Mesendoderm (in vitro differentiated cells): ENCODE measurements at regions not wholly inside any gene's neighbourhood (a gene's known extent, or its start where the extent isn't known, plus 50 kb on each side); places are given as distances from the start of the nearest gene placed in this dataset.

Source experiments
- DNase-seq: peaks from one replicate; pipeline ENCODE4 v3.0.0; 2013
- H2AK5ac ChIP-seq: 2 replicates; pipeline ENCODE4 v1.6.1; 2013; ENCODE audit warnings: low read length, inconsistent platforms
- H2BK120ac ChIP-seq: 2 replicates; pipeline ENCODE4 v1.6.1; 2013; ENCODE audit warnings: low read depth, mild to moderate bottlenecking, low read length, moderate library complexity, mixed read lengths
- H2BK15ac ChIP-seq: replicated peaks from 2 replicates; pipeline ENCODE4 v1.6.1; 2013; ENCODE audit warnings: low read depth, mild to moderate bottlenecking, moderate library complexity
- H2BK5ac ChIP-seq: 2 replicates; pipeline ENCODE4 v1.6.1; 2013; ENCODE audit warnings: low read length, inconsistent platforms
- H3K18ac ChIP-seq: 2 replicates; pipeline ENCODE4 v1.6.1; 2013; ENCODE audit warnings: mild to moderate bottlenecking, low read length, mixed read lengths
- H3K23ac ChIP-seq: one replicate; pipeline ENCODE4 v1.6.1; 2013; ENCODE audit warnings: low read length
- H3K27ac ChIP-seq: 2 replicates; pipeline ENCODE4 v1.5.1; 2013; ENCODE audit warnings: low read depth, mild to moderate bottlenecking, inconsistent platforms, low read length, moderate library complexity
- H3K27me3 ChIP-seq: 2 replicates; pipeline ENCODE4 v1.6.1; 2013; ENCODE audit warnings: low read length, control low read depth, mild to moderate bottlenecking, inconsistent platforms; ENCODE audit not compliant: insufficient read depth, poor library complexity
- H3K36me3 ChIP-seq: 2 replicates; pipeline ENCODE4 v1.6.1; 2013; ENCODE audit warnings: low read length, inconsistent platforms; ENCODE audit not compliant: control insufficient read depth, insufficient read depth
- H3K4ac ChIP-seq: one replicate; pipeline ENCODE4 v1.6.1; 2013; ENCODE audit warnings: low read depth, mild to moderate bottlenecking, low read length, moderate library complexity
- H3K4me1 ChIP-seq: 2 replicates; pipeline ENCODE4 v1.6.1; 2013; ENCODE audit warnings: low read depth, low read length, inconsistent platforms; ENCODE audit not compliant: control insufficient read depth
- H3K4me2 ChIP-seq: 2 replicates; pipeline ENCODE4 v1.6.1; 2013; ENCODE audit warnings: low read length
- H3K4me3 ChIP-seq: 2 replicates; pipeline ENCODE4 v1.5.1; 2013; ENCODE audit warnings: mild to moderate bottlenecking, low read length
- H3K56ac ChIP-seq: one replicate; pipeline ENCODE4 v1.6.1; 2013; ENCODE audit warnings: low read length
- H3K79me1 ChIP-seq: 2 replicates; pipeline ENCODE4 v1.6.1; 2013; ENCODE audit warnings: low read length, inconsistent platforms
- H3K79me2 ChIP-seq: 2 replicates; pipeline ENCODE4 v1.6.1; 2013; ENCODE audit warnings: mild to moderate bottlenecking, low read length; ENCODE audit not compliant: control insufficient read depth, insufficient read depth
- H3K9ac ChIP-seq: 2 replicates; pipeline ENCODE4 v1.6.1; 2013; ENCODE audit warnings: low read length, inconsistent platforms
- H4K5ac ChIP-seq: one replicate; pipeline ENCODE4 v1.6.1; 2013; ENCODE audit warnings: low read length
- H4K8ac ChIP-seq: one replicate; pipeline ENCODE4 v1.6.1; 2013; ENCODE audit warnings: low read depth, mild to moderate bottlenecking, control low read depth, low read length, moderate library complexity
- WGBS: extraction: QIAGEN DNeasy Blood & Tissue Kit; methylation state at CpG from one replicate; pipeline ENCODE4 v1.1.7; 2013; ENCODE audit warnings: low lambda C conversion rate, missing lambda C conversion rate; ENCODE audit not compliant: insufficient coverage; ENCODE audit errors: extremely low coverage; 5-methylcytosine and 5-hydroxymethylcytosine counted together

DNA sequence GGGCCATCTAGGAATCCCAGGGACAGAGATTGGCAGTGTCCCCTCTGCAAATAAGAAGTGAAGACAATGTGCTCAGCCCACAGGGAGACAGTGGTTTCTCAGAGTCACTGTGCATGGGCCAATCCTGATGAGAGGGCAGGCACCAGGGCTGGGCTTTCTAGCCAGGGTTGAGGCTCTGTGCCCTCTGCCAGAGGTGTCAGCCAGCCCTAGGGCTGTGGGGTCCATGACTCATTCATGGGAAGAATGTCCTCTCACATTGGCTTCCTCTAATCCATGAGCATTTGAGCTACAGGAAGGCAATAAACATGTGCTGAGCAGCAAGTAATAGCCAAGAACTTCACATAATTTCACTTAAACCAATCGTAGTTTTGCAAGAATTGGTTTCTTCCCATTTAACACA, 482.0 kb upstream of the MGMT start:
- H3K4ac ChIP-seq, result no peak overlapping the region
- H2BK120ac ChIP-seq, result no peak overlapping the region
- H3K79me1 ChIP-seq, result no peaks in the 10 kb centered on the region
- H3K4me3 ChIP-seq, result no peak overlapping the region
- H2BK15ac ChIP-seq, result no peak overlapping the region
- no peak overlapping the region for H2BK5ac ChIP-seq
- no peaks in the 10 kb centered on the region for H3K36me3 ChIP-seq
- H4K8ac ChIP-seq, result no peak overlapping the region
- no peak overlapping the region for H3K4me2 ChIP-seq
- WGBS, result no CpG with 5 or more reads among the region's 1 CpG
- no peaks in the 10 kb centered on the region for H3K4me1 ChIP-seq
- no peak overlapping the region for H2AK5ac ChIP-seq
- H3K56ac ChIP-seq, result no peak overlapping the region
- H3K27me3 ChIP-seq, result no peaks in the 10 kb centered on the region
- no peak overlapping the region for H3K18ac ChIP-seq
- no peak overlapping the region for H3K9ac ChIP-seq
- H4K5ac ChIP-seq, result no peak overlapping the region
- H3K79me2 ChIP-seq, result no peaks in the 10 kb centered on the region
- peak; percentile 52 for DNase-seq
- no peak overlapping the region for H3K23ac ChIP-seq
- H3K27ac ChIP-seq, result no peak overlapping the region

GRCh38 chr10:128990986-128991385, 476.1 kb upstream of the MGMT start:
- Histone ChIP-seq H3K79me1 (no peaks in the 10 kb centered on the region), H2BK5ac (no peak overlapping the region)
- no peak for DNase-seq

GRCh38 chr10:128992770-128993169, 474.3 kb upstream of the MGMT start:
- no peak overlapping the region for H3K9ac ChIP-seq
- no peaks in the 10 kb centered on the region for H3K27me3 ChIP-seq
- no peaks in the 10 kb centered on the region for H3K36me3 ChIP-seq
- no peak overlapping the region for H3K56ac ChIP-seq
- no peak overlapping the region for H3K18ac ChIP-seq
- H2AK5ac ChIP-seq, result no peak overlapping the region
- no peak overlapping the region for H2BK15ac ChIP-seq
- no peak overlapping the region for H3K23ac ChIP-seq
- H2BK5ac ChIP-seq, result no peak overlapping the region
- no peaks in the 10 kb centered on the region for H3K79me2 ChIP-seq
- no peak overlapping the region for H4K5ac ChIP-seq
- no peaks in the 10 kb centered on the region for H3K79me1 ChIP-seq
- H3K4me1 ChIP-seq, result no peaks in the 10 kb centered on the region
- H3K4me3 ChIP-seq, result no peak overlapping the region
- no peak overlapping the region for H4K8ac ChIP-seq
- no peak for DNase-seq
- H3K4ac ChIP-seq, result no peak overlapping the region
- no peak overlapping the region for H2BK120ac ChIP-seq
- no CpG with 5 or more reads among the region's 5 CpGs for WGBS
- H3K27ac ChIP-seq, result no peak overlapping the region
- H3K4me2 ChIP-seq, result no peak overlapping the region

More at GRCh38 chr10:128990986-128991385, 476.1 kb upstream of the MGMT start:
- Histone ChIP-seq H4K5ac (no peak overlapping the region), H3K4me2 (no peak overlapping the region), H3K9ac (no peak overlapping the region), H3K4ac (no peak overlapping the region), H3K27me3 (no peaks in the 10 kb centered on the region), H3K4me1 (no peaks in the 10 kb centered on the region), H4K8ac (no peak overlapping the region), H3K79me2 (no peaks in the 10 kb centered on the region), H2BK120ac (no peak overlapping the region), H3K18ac (no peak overlapping the region), H2BK15ac (no peak overlapping the region), H3K27ac (no peak overlapping the region), H3K4me3 (no peak overlapping the region), H3K56ac (no peak overlapping the region), H3K23ac (no peak overlapping the region), H2AK5ac (no peak overlapping the region), H3K36me3 (no peaks in the 10 kb centered on the region)
- WGBS, result no CpG with 5 or more reads among the region's 17 CpGs

- Histone ChIP-seq H2AK5ac (no peak overlapping the region), H4K8ac (no peak overlapping the region), H3K79me2 (no peaks in the 10 kb centered on the region), H3K4me2 (no peak overlapping the region), H2BK120ac (no peak overlapping the region), H4K5ac (no peak overlapping the region), H3K4me3 (no peak overlapping the region), H3K56ac (no peak overlapping the region), H3K36me3 (no peaks in the 10 kb centered on the region), H3K18ac (no peak overlapping the region), H3K4me1 (no peaks in the 10 kb centered on the region), H3K79me1 (no peaks in the 10 kb centered on the region), H3K27me3 (no peaks in the 10 kb centered on the region), H2BK15ac (no peak overlapping the region), H3K23ac (no peak overlapping the region), H3K9ac (no peak overlapping the region), H3K27ac (no peak overlapping the region), H2BK5ac (no peak overlapping the region), H3K4ac (no peak overlapping the region)
- DNase-seq, result no peak
- WGBS, result no CpG with 5 or more reads among the region's 8 CpGs
These were observed 473.6 kb upstream of the MGMT start for GRCh38 chr10:128993443-128993842.

DNA sequence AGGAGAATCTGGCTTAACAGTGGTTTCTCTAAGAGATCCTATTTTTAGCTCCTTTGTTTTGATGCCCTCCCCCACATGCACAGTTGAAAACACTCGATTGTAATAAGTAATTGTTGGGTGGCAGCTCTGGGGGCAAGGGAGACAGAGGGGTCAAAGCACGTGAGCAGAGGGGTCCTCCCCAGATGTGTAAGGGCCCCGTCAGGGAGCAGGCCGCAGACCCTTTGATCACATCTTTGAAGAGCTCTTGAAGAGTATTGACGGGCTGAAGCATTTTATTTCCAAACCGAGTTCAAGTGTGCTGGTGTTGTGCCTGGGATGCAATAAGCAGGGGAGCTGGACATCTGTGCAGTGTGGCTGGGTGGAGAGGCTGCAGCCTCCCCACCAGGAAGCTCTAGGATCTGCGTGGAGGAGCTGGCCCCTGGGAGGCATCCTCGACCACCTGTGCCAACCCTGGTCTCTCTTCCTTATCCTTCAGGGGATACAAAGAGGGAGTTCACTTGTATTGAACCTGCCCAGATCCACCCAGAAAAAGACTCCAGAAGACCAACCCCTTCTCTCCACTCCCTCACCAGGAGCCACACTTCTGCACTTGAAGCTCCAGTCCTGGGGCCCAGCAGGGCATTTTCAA, 473.0 kb upstream of the MGMT start:
- Histone ChIP-seq H2BK15ac (no peak overlapping the region), H2BK5ac (no peak overlapping the region), H2BK120ac (no peak overlapping the region), H3K9ac (no peak overlapping the region), H3K4ac (no peak overlapping the region), H3K36me3 (no peaks in the 10 kb centered on the region), H4K8ac (no peak overlapping the region), H4K5ac (no peak overlapping the region), H2AK5ac (no peak overlapping the region), H3K18ac (no peak overlapping the region), H3K27ac (no peak overlapping the region), H3K79me2 (no peaks in the 10 kb centered on the region), H3K4me1 (no peaks in the 10 kb centered on the region), H3K4me3 (no peak overlapping the region), H3K27me3 (no peaks in the 10 kb centered on the region), H3K56ac (no peak overlapping the region), H3K23ac (no peak overlapping the region), H3K79me1 (no peaks in the 10 kb centered on the region), H3K4me2 (no peak overlapping the region)
- WGBS, result no CpG with 5 or more reads among the region's 8 CpGs
- DNase-seq, result no peak

DNA sequence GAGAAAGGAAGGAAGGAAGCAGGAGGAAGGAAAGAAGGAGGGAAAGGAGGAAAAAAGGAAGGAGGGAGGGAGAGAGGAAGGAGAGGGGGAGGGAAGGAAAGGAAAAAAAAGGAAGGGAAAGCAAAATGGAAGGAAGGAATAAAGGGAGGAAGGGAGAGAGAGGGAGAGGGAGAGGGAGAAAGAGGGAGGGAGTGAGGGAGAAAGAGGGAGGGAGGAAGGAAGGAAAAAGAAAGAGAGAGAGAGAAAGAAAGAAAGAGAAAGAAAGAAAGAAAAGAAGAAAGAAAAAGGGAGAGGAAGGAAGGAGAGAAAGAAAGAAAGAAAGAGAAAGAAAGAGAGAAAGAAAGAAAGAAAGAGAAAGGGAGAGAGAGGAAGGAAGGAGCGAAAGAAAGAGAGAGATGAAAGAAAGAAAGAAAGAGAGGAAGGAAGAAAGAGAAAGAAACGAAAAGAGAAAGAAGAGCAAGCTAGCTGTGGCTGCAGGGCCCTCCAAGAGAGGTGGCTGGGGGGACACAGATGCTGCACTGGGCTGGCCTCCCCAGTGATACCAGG, 472.4 kb upstream of the MGMT start:
- no peak overlapping the region for H2AK5ac ChIP-seq
- no peak overlapping the region for H3K4ac ChIP-seq
- H3K36me3 ChIP-seq, result no peaks in the 10 kb centered on the region
- DNase-seq, result no peak
- H3K27ac ChIP-seq, result no peak overlapping the region
- H3K4me1 ChIP-seq, result no peaks in the 10 kb centered on the region
- no peak overlapping the region for H3K56ac ChIP-seq
- no peak overlapping the region for H3K23ac ChIP-seq
- H3K18ac ChIP-seq, result no peak overlapping the region
- H3K79me2 ChIP-seq, result no peaks in the 10 kb centered on the region
- no peak overlapping the region for H4K8ac ChIP-seq
- WGBS, result 100% methylated on average over 2 of the region's 2 CpGs
- H3K27me3 ChIP-seq, result no peaks in the 10 kb centered on the region
- H4K5ac ChIP-seq, result no peak overlapping the region
- H3K4me2 ChIP-seq, result no peak overlapping the region
- no peak overlapping the region for H2BK120ac ChIP-seq
- H3K9ac ChIP-seq, result no peak overlapping the region
- no peak overlapping the region for H3K4me3 ChIP-seq
- no peaks in the 10 kb centered on the region for H3K79me1 ChIP-seq
- H2BK5ac ChIP-seq, result no peak overlapping the region
- no peak overlapping the region for H2BK15ac ChIP-seq
